Cardiac fibroblast (primary cell): ENCODE measurements at regions not wholly inside any gene's neighbourhood (a gene's known extent, or its start where the extent isn't known, plus 50 kb on each side); places are given as distances from the start of the nearest gene placed in this dataset.

Experiments used
- DNase-seq, 2 donors: peaks; one replicate each; pipeline versions ENCODE4 v3.0.0 to v3.0.0-alpha.2; 2010; ENCODE audit warnings: low read depth in 2 of 2
- H3K4me3 ChIP-seq, 2 donors: replicated peaks in 1 of 2; 1 replicate in 1 of 2; 2 replicates in 1 of 2; pipeline ENCODE4 v1.5.1; 2011; ENCODE audit warnings: low read depth in 2 of 2, low read length in 2 of 2, mild to moderate bottlenecking in 2 of 2, moderate library complexity in 1 of 2
- TF ChIP-seq, protein P1 (sequence below): IDR thresholded peaks from one replicate; pipeline ENCODE4 v1.5.1; 2011; ENCODE audit warnings: low read depth, mild to moderate bottlenecking, low read length, inconsistent platforms

- H3K4me3 ChIP-seq: no peak overlapping the region
- DNase-seq: peak; percentile 55 to 81
- TF ChIP-seq, protein P1, sequence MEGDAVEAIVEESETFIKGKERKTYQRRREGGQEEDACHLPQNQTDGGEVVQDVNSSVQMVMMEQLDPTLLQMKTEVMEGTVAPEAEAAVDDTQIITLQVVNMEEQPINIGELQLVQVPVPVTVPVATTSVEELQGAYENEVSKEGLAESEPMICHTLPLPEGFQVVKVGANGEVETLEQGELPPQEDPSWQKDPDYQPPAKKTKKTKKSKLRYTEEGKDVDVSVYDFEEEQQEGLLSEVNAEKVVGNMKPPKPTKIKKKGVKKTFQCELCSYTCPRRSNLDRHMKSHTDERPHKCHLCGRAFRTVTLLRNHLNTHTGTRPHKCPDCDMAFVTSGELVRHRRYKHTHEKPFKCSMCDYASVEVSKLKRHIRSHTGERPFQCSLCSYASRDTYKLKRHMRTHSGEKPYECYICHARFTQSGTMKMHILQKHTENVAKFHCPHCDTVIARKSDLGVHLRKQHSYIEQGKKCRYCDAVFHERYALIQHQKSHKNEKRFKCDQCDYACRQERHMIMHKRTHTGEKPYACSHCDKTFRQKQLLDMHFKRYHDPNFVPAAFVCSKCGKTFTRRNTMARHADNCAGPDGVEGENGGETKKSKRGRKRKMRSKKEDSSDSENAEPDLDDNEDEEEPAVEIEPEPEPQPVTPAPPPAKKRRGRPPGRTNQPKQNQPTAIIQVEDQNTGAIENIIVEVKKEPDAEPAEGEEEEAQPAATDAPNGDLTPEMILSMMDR: no peak
These were observed 189.5 kb downstream of the IBTK start for GRCh38 chr6:82057846-82058554.

GRCh38 chr6:82056567-82056966 is 191.0 kb downstream of the IBTK start:
- TF ChIP-seq, protein P1: no peak
- DNase-seq: no peak
- no peak overlapping the region for H3K4me3 ChIP-seq

GRCh38 chr6:82045965-82046756 is 201.4 kb downstream of the IBTK start:
- no peak overlapping the region for H3K4me3 ChIP-seq
- TF ChIP-seq, protein P1: no peak
- peak; percentile 51 to 94 for DNase-seq

DNA sequence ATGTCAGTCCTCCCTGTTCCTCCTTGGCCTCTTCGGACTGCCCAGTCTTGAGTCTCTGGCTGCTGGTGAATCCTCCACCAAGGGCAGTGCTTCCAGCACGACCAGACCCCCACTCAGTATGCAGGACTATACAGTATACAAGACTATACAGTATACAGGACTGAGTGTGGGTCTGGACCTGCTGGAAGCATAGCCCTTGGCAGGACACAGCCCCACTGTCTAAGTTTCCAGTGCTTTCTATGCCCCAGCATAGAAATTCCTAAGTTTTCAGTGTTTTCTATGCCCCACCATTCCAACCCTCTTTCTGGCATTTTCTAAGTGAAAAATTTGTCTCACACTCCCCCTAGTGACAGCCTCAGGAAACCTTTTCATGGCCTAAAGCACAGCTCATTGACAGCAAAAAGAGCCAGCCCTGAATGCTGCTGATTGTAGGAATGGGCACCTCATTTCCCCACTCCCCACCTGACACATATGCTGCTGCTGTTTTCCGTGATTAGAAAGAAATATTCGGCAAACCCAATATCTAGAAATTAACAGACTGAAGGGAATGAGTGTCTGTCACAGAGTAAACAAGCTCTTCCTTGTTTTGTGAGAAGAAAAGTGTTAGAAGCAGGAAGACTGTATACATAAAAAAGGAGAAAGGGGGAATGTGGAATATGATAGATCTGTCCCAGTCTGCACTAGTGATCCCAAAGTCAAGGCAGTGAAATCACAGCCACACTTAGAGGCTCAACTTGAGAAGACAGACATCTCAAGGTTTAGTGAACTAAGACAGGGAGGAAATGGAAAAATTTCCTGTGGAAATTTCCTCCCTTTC is 206.9 kb downstream of the IBTK start:
- TF ChIP-seq, protein P1: peak; percentile 85
- H3K4me3 ChIP-seq: no peak overlapping the region
- peak; percentile 73 to 76 for DNase-seq

GRCh38 chr6:82038631-82039030 is 208.9 kb downstream of the IBTK start:
- H3K4me3 ChIP-seq: no peak overlapping the region
- DNase-seq: no peak

GRCh38 chr6:82035526-82035925 is 212.0 kb downstream of the IBTK start:
- TF ChIP-seq, protein P1: no peak
- no peak overlapping the region for H3K4me3 ChIP-seq
- no peak for DNase-seq

More at GRCh38 chr6:82038631-82039030, 208.9 kb downstream of the IBTK start:
- TF ChIP-seq, protein P1: no peak
